HL-60 (cell line): ENCODE measurements at regions not wholly inside any gene's neighbourhood (a gene's known extent, or its start where the extent isn't known, plus 50 kb on each side); places are given as distances from the start of the nearest gene placed in this dataset.

Experiments used
- DNase-seq, 2 experiments: peaks; one replicate each; pipeline ENCODE4 v3.0.0-alpha.2; 2010 to 2020; ENCODE audit warnings: low read depth in 1 of 2, low spot score in 1 of 2
- H3K27ac ChIP-seq: fragments of 250-450 bp; sonication (Bioruptor Pico); replicated peaks from 2 replicates; pipeline ENCODE4 v1.5.1; 2020; ENCODE audit warnings: mild to moderate bottlenecking, moderate library complexity
- H3K27me3 ChIP-seq: fragments of 250-450 bp; sonication (Bioruptor Pico); 2 replicates; pipeline ENCODE4 v1.5.1; 2021; ENCODE audit warnings: mild to moderate bottlenecking, moderate library complexity; ENCODE audit not compliant: insufficient read depth, poor library complexity, severe bottlenecking
- H3K4me3 ChIP-seq: replicated peaks from 2 replicates; pipeline ENCODE4 v1.5.1; 2011; ENCODE audit warnings: mild to moderate bottlenecking, control low read depth, low read length; ENCODE audit not compliant: insufficient read depth
- GABPA ChIP-seq: IDR thresholded peaks from 2 replicates; pipeline ENCODE4 v1.6.1; 2012; ENCODE audit warnings: low read depth
- POLR2AphosphoS5 ChIP-seq: IDR thresholded peaks from 2 replicates; pipeline ENCODE4 v1.6.1; 2012; ENCODE audit warnings: low read depth
- REST ChIP-seq: IDR thresholded peaks from 2 replicates; pipeline ENCODE4 v1.6.1; 2012; ENCODE audit warnings: low read depth; ENCODE audit not compliant: insufficient replicate concordance
- SPI1 ChIP-seq: IDR thresholded peaks from 2 replicates; pipeline ENCODE4 v1.6.1; 2012; ENCODE audit warnings: low read depth, mild to moderate bottlenecking, borderline replicate concordance
- TF ChIP-seq, protein P1 (sequence below): IDR thresholded peaks from one replicate; pipeline ENCODE4 v1.5.1; 2011; ENCODE audit warnings: low read length, control low read depth, inconsistent platforms; ENCODE audit not compliant: insufficient read depth

DNA sequence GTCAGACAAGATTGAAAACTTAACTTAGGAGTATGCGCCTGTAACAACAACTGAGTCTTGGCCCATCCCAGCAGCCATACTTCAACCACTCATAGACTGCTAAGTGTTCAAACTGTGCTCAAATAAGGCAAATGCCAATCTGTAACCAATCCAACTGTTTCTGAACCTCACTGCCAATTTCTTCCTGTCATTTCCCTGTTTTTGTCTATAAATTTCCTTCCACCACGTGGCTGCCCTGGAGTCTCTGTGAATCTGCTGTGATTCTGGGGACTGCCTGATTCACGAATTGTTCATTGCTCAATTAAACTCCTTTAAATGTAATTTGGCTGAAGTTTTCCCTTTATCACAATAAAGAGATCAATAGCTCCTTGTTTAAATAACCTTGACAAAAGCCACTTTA is 50.8 kb upstream of the FREM2 start:
- Histone ChIP-seq H3K27ac (no peak overlapping the region), H3K4me3 (no peak overlapping the region), H3K27me3 (no peaks in the 10 kb centered on the region)
- TF ChIP-seq REST (no peak), POLR2AphosphoS5 (no peak), SPI1 (no peak), GABPA (no peak)
- TF ChIP-seq, protein P1, sequence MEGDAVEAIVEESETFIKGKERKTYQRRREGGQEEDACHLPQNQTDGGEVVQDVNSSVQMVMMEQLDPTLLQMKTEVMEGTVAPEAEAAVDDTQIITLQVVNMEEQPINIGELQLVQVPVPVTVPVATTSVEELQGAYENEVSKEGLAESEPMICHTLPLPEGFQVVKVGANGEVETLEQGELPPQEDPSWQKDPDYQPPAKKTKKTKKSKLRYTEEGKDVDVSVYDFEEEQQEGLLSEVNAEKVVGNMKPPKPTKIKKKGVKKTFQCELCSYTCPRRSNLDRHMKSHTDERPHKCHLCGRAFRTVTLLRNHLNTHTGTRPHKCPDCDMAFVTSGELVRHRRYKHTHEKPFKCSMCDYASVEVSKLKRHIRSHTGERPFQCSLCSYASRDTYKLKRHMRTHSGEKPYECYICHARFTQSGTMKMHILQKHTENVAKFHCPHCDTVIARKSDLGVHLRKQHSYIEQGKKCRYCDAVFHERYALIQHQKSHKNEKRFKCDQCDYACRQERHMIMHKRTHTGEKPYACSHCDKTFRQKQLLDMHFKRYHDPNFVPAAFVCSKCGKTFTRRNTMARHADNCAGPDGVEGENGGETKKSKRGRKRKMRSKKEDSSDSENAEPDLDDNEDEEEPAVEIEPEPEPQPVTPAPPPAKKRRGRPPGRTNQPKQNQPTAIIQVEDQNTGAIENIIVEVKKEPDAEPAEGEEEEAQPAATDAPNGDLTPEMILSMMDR: no peak
- no peak for DNase-seq

GRCh38 chr13:38636761-38637160 is 50.1 kb upstream of the FREM2 start:
- Histone ChIP-seq H3K27ac (no peak overlapping the region), H3K27me3 (no peaks in the 10 kb centered on the region), H3K4me3 (no peak overlapping the region)
- TF ChIP-seq SPI1 (no peak), GABPA (no peak), REST (no peak), POLR2AphosphoS5 (no peak)
- TF ChIP-seq, protein P1: no peak
- no peak for DNase-seq
